ENCODE measurements at regions not wholly inside any gene's neighbourhood (a gene's known extent, or its start where the extent isn't known, plus 50 kb on each side); places are given as distances from the start of the nearest gene placed in this dataset.

DNA sequence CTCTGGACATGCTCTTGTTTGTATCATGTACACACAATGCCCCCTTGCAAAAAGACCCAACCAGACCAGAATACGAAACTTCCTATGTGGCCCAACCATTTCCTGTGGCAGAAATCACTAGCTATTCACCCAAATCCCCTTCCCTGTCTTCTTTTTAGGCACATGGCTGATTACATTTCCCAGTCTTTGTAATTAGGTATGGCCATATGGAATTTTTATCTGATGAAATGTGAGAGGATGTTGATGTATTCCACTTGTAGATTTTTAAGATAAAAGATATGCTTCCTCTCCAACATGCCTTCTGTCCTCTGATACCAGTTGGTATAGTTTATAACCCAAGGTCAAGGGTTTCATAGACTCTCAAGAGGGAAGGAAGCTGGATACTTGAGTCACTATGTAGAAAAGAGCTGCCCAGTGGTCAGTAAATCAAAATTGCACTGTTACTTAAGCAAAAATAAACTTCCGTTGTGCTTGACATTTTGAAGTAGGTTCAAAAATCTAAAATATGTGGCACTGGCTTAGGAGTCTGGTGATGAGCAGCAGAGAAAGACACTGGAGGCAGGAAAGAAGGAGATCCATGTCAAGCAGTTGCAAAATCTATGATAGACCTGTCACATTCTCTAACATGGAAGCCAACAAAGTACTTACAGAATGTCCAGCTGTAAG, 297.4 kb downstream of the SMAD2 start:
- H3K27ac ChIP-seq (ENCODE audit: extremely low read depth, low read depth, low read length), result no peak overlapping the region
- H3K27me3 ChIP-seq (ENCODE audit: control insufficient read depth in 2 of 2, insufficient read depth in 2 of 2, low read length in 2 of 2), result no peaks in the 10 kb centered on the region
- no peaks in the 10 kb centered on the region for H3K9me1 ChIP-seq (ENCODE audit: control insufficient read depth, insufficient read depth, low read length)
- WGBS (ENCODE audit: insufficient coverage, low coverage, missing lambda C conversion rate), result 0% methylated on average over 2 of the region's 2 CpGs
- no peaks in the 10 kb centered on the region for H3K4me1 ChIP-seq (replicated peaks in 1 of 2; ENCODE audit: control insufficient read depth in 2 of 2, insufficient read depth in 2 of 2, low read length in 2 of 2)
- CTCF ChIA-PET (ENCODE audit: low intra/inter-chr PET ratio), result no interaction called here
- H3K79me2 ChIP-seq (ENCODE audit: control insufficient read depth, insufficient read depth, low read length), result no peaks in the 10 kb centered on the region
- ATAC-seq (no peak), FAIRE-seq (no peak), DNase-seq (ENCODE audit: extremely low read depth in 1 of 4, low spot score in 3 of 4) (no peak)
- intact Hi-C loops (cut with micrococcal nuclease), result no loop called here
- H3K36me3 ChIP-seq (ENCODE audit: control insufficient read depth, insufficient read depth, low read length), result no peaks in the 10 kb centered on the region
- in situ Hi-C loops (cut with MboI), result no loop called here
- BruUV-seq (replicated peaks), result no TSS peak
- H2AFZ ChIP-seq (ENCODE audit: low read depth, low read length), result no peak overlapping the region
- no peak overlapping the region for H3K9ac ChIP-seq (ENCODE audit: insufficient read depth in 1 of 2, low read depth in 2 of 2, low read length in 2 of 2)
- no peaks in the 10 kb centered on the region for H4K20me1 ChIP-seq (replicated peaks; ENCODE audit: control insufficient read depth, insufficient read depth, low read length)
- no peak overlapping the region for H3K4me2 ChIP-seq (ENCODE audit: insufficient read depth, low read length)
- TF ChIP-seq NBN (IDR thresholded peaks at IDR 0.05; ENCODE audit: low read depth) (no peak), KDM1A (IDR thresholded peaks at IDR 0.05) (no peak), ZBTB7A (IDR thresholded peaks at IDR 0.05; ENCODE audit: borderline replicate concordance, control insufficient read depth, low read depth, low read length) (no peak), STAT5B (CRISPR knock-in tag; IDR thresholded peaks at IDR 0.05) (no peak)
- no peak overlapping the region for H3K4me3 ChIP-seq
- H3K9me3 ChIP-seq (replicated peaks; ENCODE audit: control insufficient read depth, insufficient read depth, low read depth, low read length), result no peaks in the 10 kb centered on the region
- POLR2A ChIA-PET, result interaction anchor here (1.0 kb wide), 1 partner anchor 92 kb away, joined by 3 read pairs; no protein-coding TSS in a partner anchor

DNA sequence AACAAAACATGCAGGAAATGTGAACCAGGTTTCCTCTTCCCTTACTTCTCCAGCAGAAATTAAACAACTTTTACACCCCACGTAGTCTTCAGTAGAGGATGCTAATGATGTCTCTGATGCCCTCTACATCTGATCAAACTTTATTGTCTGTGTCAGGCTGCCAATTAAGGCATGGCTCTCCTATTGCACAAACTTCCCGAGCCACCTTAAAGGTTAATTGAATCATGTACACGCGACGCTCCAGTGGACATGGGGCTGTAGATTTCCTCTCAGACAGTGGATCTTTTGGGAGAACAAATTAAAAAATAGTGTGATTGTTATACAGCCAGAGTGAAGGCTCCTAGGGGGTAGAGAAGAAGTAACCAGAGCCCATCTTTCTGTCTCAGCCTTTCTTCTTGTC, 301.6 kb downstream of the SMAD2 start:
- ChIA-PET CTCF (ENCODE audit: low intra/inter-chr PET ratio) (no interaction called here), POLR2A (no interaction called here)
- Histone ChIP-seq H3K36me3 (ENCODE audit: control insufficient read depth, insufficient read depth, low read length) (no peaks in the 10 kb centered on the region), H3K9me3 (replicated peaks; ENCODE audit: control insufficient read depth, insufficient read depth, low read depth, low read length) (no peaks in the 10 kb centered on the region), H3K4me1 (replicated peaks in 1 of 2; ENCODE audit: control insufficient read depth in 2 of 2, insufficient read depth in 2 of 2, low read length in 2 of 2) (no peaks in the 10 kb centered on the region), H3K27ac (ENCODE audit: extremely low read depth, low read depth, low read length) (no peak overlapping the region), H4K20me1 (replicated peaks; ENCODE audit: control insufficient read depth, insufficient read depth, low read length) (no peaks in the 10 kb centered on the region), H3K27me3 (ENCODE audit: control insufficient read depth in 2 of 2, insufficient read depth in 2 of 2, low read length in 2 of 2) (no peaks in the 10 kb centered on the region), H2AFZ (ENCODE audit: low read depth, low read length) (no peak overlapping the region), H3K9me1 (ENCODE audit: control insufficient read depth, insufficient read depth, low read length) (no peaks in the 10 kb centered on the region), H3K9ac (ENCODE audit: insufficient read depth in 1 of 2, low read depth in 2 of 2, low read length in 2 of 2) (no peak overlapping the region), H3K4me2 (ENCODE audit: insufficient read depth, low read length) (no peak overlapping the region), H3K79me2 (ENCODE audit: control insufficient read depth, insufficient read depth, low read length) (no peaks in the 10 kb centered on the region), H3K4me3 (no peak overlapping the region)
- DNase-seq (ENCODE audit: extremely low read depth in 1 of 4, low spot score in 3 of 4), result no peak
- ATAC-seq, result no peak
- no peak for FAIRE-seq
- 0% methylated on average over 5 of the region's 5 CpGs for WGBS (ENCODE audit: insufficient coverage, low coverage, missing lambda C conversion rate)
- intact Hi-C loops (cut with micrococcal nuclease) (no loop called here), in situ Hi-C loops (cut with MboI) (no loop called here)
- TF ChIP-seq SIN3B (IDR thresholded peaks at IDR 0.05; ENCODE audit: low read depth), result no peak
- no TSS peak for BruUV-seq (replicated peaks)

Measured in K562 (cell line).